K562 (cell line): ENCODE measurements at regions not wholly inside any gene's neighbourhood (a gene's known extent, or its start where the extent isn't known, plus 50 kb on each side); places are given as distances from the start of the nearest gene placed in this dataset.

Source experiments
- ATAC-seq: fragments of 200-7000 bp; cut with Tn5 transposase; 3 replicates; pipeline ENCODE4 v1.9.1; 2020; ENCODE audit warnings: moderate library complexity
- BruUV-seq: library from RNA; stranded (reverse); fragments of 400-500 nt; replicated peaks from 2 replicates; lab custom pipeline; 2021; lab: Mats Ljungman, UMichigan
- CTCF ChIA-PET: fragments of 300-600 bp; formaldehyde crosslinking; extraction: SDS; loops from one replicate; lab custom pipeline; 2021; ENCODE audit warnings: low intra/inter-chr PET ratio; lab: Yijun Ruan, JAX
- POLR2A ChIA-PET: fragments of 300-600, 350-650 bp; sonication (Branson Sonifier 250); formaldehyde crosslinking; extraction: SDS; loops from one replicate; lab custom pipeline; 2021; ENCODE audit warnings: antibody characterized with exemption, inconsistent platforms; lab: Yijun Ruan, JAX
- DNase-seq, 4 experiments: peaks; one replicate each; pipeline versions ENCODE4 v3.0.0 to v3.0.0-alpha.2; 2011 to 2018; ENCODE audit warnings: low spot score in 3 of 4, mixed read lengths in 3 of 4; ENCODE audit errors: extremely low read depth in 1 of 4
- FAIRE-seq: peaks from 2 replicates; lab custom pipeline; 2011; peaks lifted over from hg19 to GRCh38; lab: Jason Lieb, UNC
- H2AFZ ChIP-seq: 2 replicates; pipeline ENCODE4 v1.6.0; 2011; ENCODE audit warnings: low read depth, low read length, control low read depth, inconsistent platforms
- H3K27ac ChIP-seq: fragments of 200-600 bp; 3 replicates; pipeline ENCODE4 v1.8.0; 2011; ENCODE audit warnings: low read depth, mild to moderate bottlenecking, control low read depth, inconsistent platforms, low read length, moderate library complexity, mixed read lengths; ENCODE audit errors: extremely low read depth
- H3K27me3 ChIP-seq, 2 experiments: fragments of 300-600 bp in 1 of 2; 2 replicates in 1 of 2; 3 replicates in 1 of 2; pipeline versions ENCODE4 v1.6.0 to v1.8.0; 2011; ENCODE audit warnings: inconsistent platforms in 2 of 2, low read length in 2 of 2, mild to moderate bottlenecking in 1 of 2, mixed read lengths in 1 of 2, moderate library complexity in 1 of 2; ENCODE audit not compliant: control insufficient read depth in 2 of 2, insufficient read depth in 2 of 2
- H3K36me3 ChIP-seq: fragments of 300-600 bp; 3 replicates; pipeline ENCODE4 v1.8.0; 2011; ENCODE audit warnings: mild to moderate bottlenecking, low read length, inconsistent platforms; ENCODE audit not compliant: control insufficient read depth, insufficient read depth
- H3K4me1 ChIP-seq, 2 experiments: fragments of 200-600 bp in 1 of 2; replicated peaks in 1 of 2; 2 replicates in 1 of 2; 3 replicates in 1 of 2; pipeline versions ENCODE4 v1.5.1 to v1.8.0; 2011; ENCODE audit warnings: inconsistent platforms in 2 of 2, low read length in 2 of 2, mild to moderate bottlenecking in 1 of 2, mixed read lengths in 1 of 2, moderate library complexity in 1 of 2; ENCODE audit not compliant: control insufficient read depth in 2 of 2, insufficient read depth in 2 of 2
- H3K4me2 ChIP-seq: 2 replicates; pipeline ENCODE4 v1.6.1; 2011; ENCODE audit warnings: low read length, control low read depth, inconsistent platforms, mixed read lengths; ENCODE audit not compliant: insufficient read depth
- H3K4me3 ChIP-seq: fragments of 200-600 bp; sonication (generic), shearing (Covaris generic); 2 replicates; pipeline ENCODE4 v1.5.1; 2016; ENCODE audit warnings: control low read depth, inconsistent platforms
- H3K79me2 ChIP-seq: fragments of 200-600 bp; 3 replicates; pipeline ENCODE4 v1.8.0; 2011; ENCODE audit warnings: low read length, inconsistent platforms; ENCODE audit not compliant: control insufficient read depth, insufficient read depth
- H3K9ac ChIP-seq, 2 experiments: 2 replicates each; pipeline versions ENCODE4 v1.6.0 to v1.6.1; 2011; ENCODE audit warnings: low read depth in 2 of 2, low read length in 2 of 2, control low read depth in 1 of 2, inconsistent platforms in 1 of 2, mild to moderate bottlenecking in 1 of 2, mixed read lengths in 1 of 2; ENCODE audit not compliant: insufficient read depth in 1 of 2
- H3K9me1 ChIP-seq: one replicate; pipeline ENCODE4 v1.6.0; 2011; ENCODE audit warnings: inconsistent platforms, mild to moderate bottlenecking, low read length, moderate library complexity; ENCODE audit not compliant: control insufficient read depth, insufficient read depth
- H3K9me3 ChIP-seq: replicated peaks from 2 replicates; pipeline ENCODE4 v1.5.1; 2011; ENCODE audit warnings: low read depth, low read length, inconsistent platforms; ENCODE audit not compliant: control insufficient read depth, insufficient read depth
- H4K20me1 ChIP-seq: replicated peaks from 2 replicates; pipeline ENCODE4 v1.6.1; 2011; ENCODE audit warnings: low read length, inconsistent platforms, mixed read lengths; ENCODE audit not compliant: control insufficient read depth, insufficient read depth
- ARID1B ChIP-seq: fragments of 450-650 bp; IDR thresholded peaks from 2 replicates; pipeline ENCODE4 v1.6.1; 2016; ENCODE audit warnings: antibody characterized with exemption, mild to moderate bottlenecking, inconsistent platforms
- CBFA2T2 ChIP-seq: fragments of 450-650 bp; conservative IDR thresholded peaks from 2 replicates; pipeline ENCODE4 v1.6.1; 2017; ENCODE audit warnings: mild to moderate bottlenecking
- CTBP1 ChIP-seq: fragments of 450-650 bp; IDR thresholded peaks from 2 replicates; pipeline ENCODE4 v1.6.1; 2016; ENCODE audit warnings: borderline replicate concordance
- FOXJ2 ChIP-seq: fragments of 200-800 bp; sonication (Bioruptor generic); IDR thresholded peaks from 2 replicates; pipeline ENCODE4 v1.6.1; 2016; ENCODE audit warnings: missing genetic modification characterization, missing compliant biosample characterization
- RCOR1 ChIP-seq, 2 experiments: IDR thresholded peaks; 2 replicates each; pipeline ENCODE4 v1.6.1; 2012; ENCODE audit warnings: low read depth in 2 of 2, low read length in 2 of 2, borderline replicate concordance in 1 of 2, improper control_type of control experiment in 1 of 2
- SMC3 ChIP-seq: conservative IDR thresholded peaks from 2 replicates; pipeline ENCODE4 v1.6.1; 2011; ENCODE audit warnings: low read depth, low read length, improper control_type of control experiment; ENCODE audit not compliant: insufficient read depth
- SOX6 ChIP-seq: fragments of 450-650 bp; IDR thresholded peaks from 2 replicates; pipeline ENCODE4 v1.6.1; 2014; ENCODE audit warnings: mild to moderate bottlenecking
- TCF7L2 ChIP-seq: fragments of 150-350 bp; IDR thresholded peaks from 2 replicates; pipeline ENCODE4 v1.6.1; 2016; ENCODE audit warnings: low read depth, mild to moderate bottlenecking, low read length, moderate library complexity
- TCFL5 ChIP-seq: fragments of 250-450 bp; sonication (Bioruptor Pico); conservative IDR thresholded peaks from 2 replicates; pipeline ENCODE4 v1.6.1; 2021; ENCODE audit warnings: mild to moderate bottlenecking, moderate library complexity, matching md5 sums
- TEAD2 ChIP-seq: fragments of 450-650 bp; IDR thresholded peaks from 2 replicates; pipeline ENCODE4 v1.6.1; 2016; ENCODE audit warnings: missing genetic modification characterization, control low read depth, missing compliant biosample characterization
- YY1 ChIP-seq, 3 experiments: IDR thresholded peaks; 2 replicates each; pipeline ENCODE4 v1.6.1; 2011; ENCODE audit warnings: low read length in 2 of 3, mild to moderate bottlenecking in 2 of 3, moderate library complexity in 2 of 3, borderline replicate concordance in 1 of 3, control low read depth in 1 of 3, low read depth in 1 of 3; ENCODE audit not compliant: insufficient read depth in 3 of 3, insufficient replicate concordance in 2 of 3, control insufficient read depth in 1 of 3, insufficient read length in 1 of 3; ENCODE audit errors: extremely low read depth in 1 of 3
- WGBS: fragments of 100-300 bp; shearing (Covaris generic); methylation state at CpG from one replicate; pipeline ENCODE4 v1.1.6; 2016; ENCODE audit warnings: low coverage, mixed read lengths; ENCODE audit not compliant: insufficient coverage; ENCODE audit errors: missing lambda C conversion rate; 5-methylcytosine and 5-hydroxymethylcytosine counted together
- in situ Hi-C: fragments of 300-500 bp; cut with MboI; formaldehyde crosslinking; loops from 4 replicates; pipeline ENCODE4 v1.15.0; 2018; ENCODE audit warnings: inconsistent platforms, mixed read lengths
- intact Hi-C: fragments of 100-400 bp; cut with micrococcal nuclease; formaldehyde crosslinking; loops from 2 replicates; pipeline ENCODE4 v1.14.2; 2022

GRCh38 chr6:137765059-137765458 is 102.0 kb upstream of the TNFAIP3 start (continued):
- TF ChIP-seq SMC3 (no peak), FOXJ2 (no peak)

GRCh38 chr6:137766596-137767370 is 100.3 kb upstream of the TNFAIP3 start:
- H3K27me3 ChIP-seq: no peaks in the 10 kb centered on the region
- no peaks in the 10 kb centered on the region for H3K9me1 ChIP-seq
- intact Hi-C loops: no loop called here
- CTCF ChIA-PET: no interaction called here
- H3K9me3 ChIP-seq: no peaks in the 10 kb centered on the region
- H3K36me3 ChIP-seq: no peaks in the 10 kb centered on the region
- H3K27ac ChIP-seq: no peak overlapping the region
- H3K79me2 ChIP-seq: no peaks in the 10 kb centered on the region
- no peak overlapping the region for H3K9ac ChIP-seq
- ATAC-seq (no peak), DNase-seq (peak in 1 of 4 experiments; percentile 22), FAIRE-seq (no peak)
- no peak overlapping the region for H2AFZ ChIP-seq
- peaks cover 0 to 19% of the 10 kb centered on the region in 2 experiments; a peak in 3 of 5 replicates for H3K4me1 ChIP-seq
- no peak overlapping the region for H3K4me2 ChIP-seq
- BruUV-seq: no TSS peak
- in situ Hi-C loops: no loop called here
- POLR2A ChIA-PET: interaction anchor here (0.9 kb wide), 1 partner anchor 30 kb away, joined by 3 read pairs; no protein-coding TSS in a partner anchor
- WGBS: 11% methylated on average over 5 of the region's 5 CpGs
- no peaks in the 10 kb centered on the region for H4K20me1 ChIP-seq
- no peak overlapping the region for H3K4me3 ChIP-seq
- no peak for TF ChIP-seq TEAD2 (tag)
- peak; percentile 34; the same call in 1 of the 2 replicates for TF ChIP-seq CBFA2T2
- peak; percentile 42; the same call in 1 of the 2 replicates for TF ChIP-seq ARID1B
- 0 out of 2 replicates have a peak, but pooled peaks have one; percentile 13 for TF ChIP-seq SOX6
- TF ChIP-seq TCFL5 (CRISPR knock-in tag): no peak
- peak; percentile 52; the same call in 1 of the 2 replicates for TF ChIP-seq CTBP1
- 0 out of 4 replicates have a peak, but pooled peaks of 1 of the 2 experiments have one; percentile 19 for TF ChIP-seq RCOR1 (IDR thresholded peaks at IDR 0.05; ENCODE audit: borderline replicate concordance in 1 of 2, low read depth in 2 of 2, low read length in 2 of 2)
- no peak for TF ChIP-seq TCF7L2
- no peak for TF ChIP-seq YY1 (IDR thresholded peaks at IDR 0.05; ENCODE audit: borderline replicate concordance in 1 of 3, control insufficient read depth in 1 of 3, extremely low read depth in 1 of 3, insufficient read depth in 3 of 3, insufficient read length in 1 of 3, insufficient replicate concordance in 2 of 3, low read depth in 1 of 3, low read length in 2 of 3)
